GM19193 (cell line): ENCODE measurements at regions not wholly inside any gene's neighbourhood (a gene's known extent, or its start where the extent isn't known, plus 50 kb on each side); places are given as distances from the start of the nearest gene placed in this dataset.

Experiments used
- POLR2A ChIP-seq: IDR thresholded peaks from 4 replicates; pipeline ENCODE4 v1.6.1; 2011; ENCODE audit not compliant: insufficient read depth, insufficient read length; ENCODE audit errors: extremely low read depth

DNA sequence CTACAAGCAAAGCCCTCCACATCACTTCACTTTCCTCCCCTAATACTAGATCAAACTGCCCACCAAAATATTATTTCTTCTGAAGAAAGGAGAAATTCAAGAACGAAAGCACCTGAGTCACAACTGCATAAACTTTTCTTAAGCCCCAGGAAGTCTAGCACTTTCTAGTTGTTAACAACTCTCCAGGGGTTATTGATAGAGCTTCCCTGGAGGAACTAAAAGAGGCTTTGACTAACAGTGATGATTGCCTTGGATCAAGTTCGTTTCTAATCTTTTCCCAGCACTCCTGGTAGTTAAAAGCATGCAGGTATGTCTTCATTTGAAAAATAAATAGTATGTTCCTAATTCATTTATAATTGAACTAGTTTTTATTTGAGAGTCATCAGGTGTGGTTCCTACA, 917.0 kb downstream of the TUSC7 start:
- TF ChIP-seq POLR2A = no peak

DNA sequence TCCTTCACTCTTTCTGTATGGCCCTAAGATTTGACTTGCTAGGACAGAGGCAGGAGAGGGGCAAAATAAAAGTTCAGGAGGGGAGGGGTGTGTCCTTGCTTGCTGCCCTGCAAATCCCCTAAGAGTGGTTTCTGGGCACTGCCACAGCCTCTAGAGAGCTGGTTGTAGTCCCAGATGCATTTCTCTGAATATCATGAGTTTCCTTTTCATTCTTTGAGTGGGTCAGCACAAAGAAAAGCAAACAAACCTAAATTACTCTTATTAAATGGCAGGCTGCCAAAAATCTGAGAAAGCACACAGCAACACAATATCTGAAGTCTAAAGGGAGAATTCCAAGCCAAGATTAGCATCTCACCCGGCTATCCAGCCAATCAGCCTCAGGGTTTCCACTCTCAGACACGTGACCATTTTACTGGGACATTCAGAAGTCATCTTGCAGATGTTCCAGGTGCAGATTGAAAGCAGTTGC, 919.3 kb downstream of the TUSC7 start:
- TF ChIP-seq POLR2A = no peak

DNA sequence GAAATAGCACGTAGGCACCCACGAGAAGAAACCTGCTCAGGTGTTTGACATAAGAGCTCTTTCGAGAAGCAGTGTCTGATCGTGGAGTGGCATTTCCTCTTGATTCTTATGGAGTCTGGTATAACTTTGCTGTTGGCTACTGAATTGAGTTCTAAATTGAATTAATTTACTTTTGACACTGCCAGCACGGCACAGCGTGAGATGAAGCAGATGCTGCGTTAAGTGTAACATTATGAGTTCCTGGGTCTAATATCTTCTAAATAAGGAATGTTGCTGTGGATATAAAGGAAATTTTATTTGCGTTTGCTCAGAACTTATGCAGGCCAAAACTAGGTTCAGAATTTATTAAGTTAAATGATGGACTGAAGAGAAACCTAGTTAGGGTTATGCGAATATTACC, 919.9 kb downstream of the TUSC7 start:
- TF ChIP-seq POLR2A = no peak

DNA sequence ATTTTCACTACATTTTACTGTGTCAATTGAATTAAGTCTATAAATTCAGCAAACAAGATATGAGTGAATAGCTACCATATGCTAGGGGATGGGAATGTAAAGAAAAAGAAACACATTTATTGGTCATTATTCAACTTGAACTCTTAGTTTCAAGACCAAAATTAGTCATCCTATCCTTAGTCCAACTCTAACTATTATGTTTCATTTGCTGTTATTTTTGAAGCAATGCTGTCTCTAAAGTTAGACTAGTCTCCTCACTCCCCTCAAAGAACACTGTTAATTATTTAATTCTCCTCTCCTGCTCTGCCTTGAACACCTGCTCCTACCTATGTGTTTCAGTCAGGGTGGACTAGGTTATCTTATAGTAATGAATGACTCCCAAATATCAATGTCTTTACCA, 920.9 kb downstream of the TUSC7 start:
- no peak for TF ChIP-seq POLR2A

DNA sequence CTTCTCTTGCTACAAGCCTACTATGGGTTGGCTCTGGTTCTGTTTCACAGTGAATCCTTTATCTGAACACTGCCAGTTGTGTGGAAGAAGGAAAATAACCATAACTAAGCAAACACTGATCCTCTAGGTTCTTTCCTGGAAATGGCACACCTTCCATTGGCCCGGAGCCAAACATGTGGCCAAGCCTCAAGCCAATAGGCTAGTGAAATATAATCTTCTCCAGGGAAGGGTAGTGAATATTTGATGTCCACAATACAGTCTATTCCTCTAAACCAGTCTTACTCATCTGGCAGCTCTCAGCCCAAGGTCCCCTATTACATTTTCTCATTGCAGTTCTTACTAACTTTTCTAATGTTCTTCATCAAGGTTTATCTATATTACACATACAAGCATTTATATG, 921.3 kb downstream of the TUSC7 start:
- TF ChIP-seq POLR2A = no peak

DNA sequence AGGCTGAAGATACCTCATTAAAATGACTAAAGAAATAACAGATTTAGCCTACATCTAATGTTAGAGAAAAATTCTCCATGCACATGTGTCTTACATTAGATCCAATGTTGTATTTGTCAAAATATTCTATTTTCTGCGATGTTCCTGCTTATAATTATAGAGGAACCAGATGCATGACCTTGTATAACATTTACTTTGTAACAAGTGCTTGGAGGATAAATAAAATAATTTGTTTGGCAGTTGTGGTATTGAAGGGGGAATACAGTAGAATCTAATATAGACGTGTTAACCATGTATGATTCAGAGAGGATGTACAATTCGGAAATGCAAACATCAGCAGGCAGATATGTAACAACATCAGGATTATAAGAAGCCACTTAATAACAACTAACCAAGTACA, 922.2 kb downstream of the TUSC7 start:
- no peak for TF ChIP-seq POLR2A

DNA sequence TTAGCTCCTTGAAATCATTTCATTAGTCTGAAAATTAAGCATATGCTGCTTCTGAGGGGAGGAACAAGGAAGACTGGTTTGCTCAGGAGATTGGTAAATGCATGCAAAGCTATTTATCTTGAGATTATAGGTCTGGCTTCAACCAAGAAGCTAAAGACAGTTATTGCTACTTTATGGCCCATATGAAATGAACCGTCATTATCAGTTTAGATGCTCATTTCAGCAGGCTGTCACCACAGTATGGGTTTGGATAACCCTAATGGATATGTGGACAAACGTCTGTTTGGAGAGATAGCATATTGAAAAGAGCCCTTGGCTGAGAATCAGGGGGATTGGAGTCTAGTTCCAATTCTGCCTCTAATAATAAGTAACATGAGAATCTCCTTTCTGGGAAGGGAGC, 922.6 kb downstream of the TUSC7 start:
- no peak for TF ChIP-seq POLR2A

DNA sequence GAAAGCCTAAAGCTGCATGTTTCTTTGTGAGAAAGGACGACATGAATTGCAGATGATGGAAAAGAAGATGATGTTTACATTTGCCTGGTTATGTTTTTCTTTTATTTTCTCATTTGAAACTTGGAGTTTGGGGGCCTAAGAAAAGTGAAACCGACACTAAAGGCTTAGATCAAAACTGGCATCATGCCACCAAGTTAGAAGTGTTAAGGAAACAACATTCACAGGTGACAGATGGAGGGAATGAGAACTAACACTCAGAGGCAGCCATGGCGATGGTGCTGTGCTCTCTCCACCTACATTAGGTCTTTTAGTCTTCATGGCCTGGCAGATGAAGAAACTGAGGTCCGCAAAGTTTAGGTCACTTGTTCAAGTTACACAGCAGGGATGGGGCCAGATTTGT, 923.6 kb downstream of the TUSC7 start:
- no peak for TF ChIP-seq POLR2A

DNA sequence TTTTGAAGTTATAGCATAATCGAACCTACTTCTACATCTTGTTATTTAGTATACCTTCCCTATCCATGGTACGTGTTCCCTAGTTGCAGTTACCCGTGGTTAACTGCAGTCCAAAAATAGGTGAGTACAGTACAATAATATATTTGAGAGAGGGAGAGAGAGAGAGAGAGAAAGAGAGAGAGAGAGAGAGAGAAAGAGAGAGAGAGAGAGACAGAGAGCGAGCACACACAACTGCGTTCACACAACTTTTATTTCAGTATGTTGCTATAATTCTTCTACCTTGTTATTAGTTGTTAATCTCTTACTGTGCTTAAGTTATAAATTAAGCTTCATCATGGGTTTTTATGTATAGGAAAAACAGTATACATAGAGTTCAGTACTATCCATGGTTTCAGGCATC, 928.1 kb downstream of the TUSC7 start:
- no peak for TF ChIP-seq POLR2A

DNA sequence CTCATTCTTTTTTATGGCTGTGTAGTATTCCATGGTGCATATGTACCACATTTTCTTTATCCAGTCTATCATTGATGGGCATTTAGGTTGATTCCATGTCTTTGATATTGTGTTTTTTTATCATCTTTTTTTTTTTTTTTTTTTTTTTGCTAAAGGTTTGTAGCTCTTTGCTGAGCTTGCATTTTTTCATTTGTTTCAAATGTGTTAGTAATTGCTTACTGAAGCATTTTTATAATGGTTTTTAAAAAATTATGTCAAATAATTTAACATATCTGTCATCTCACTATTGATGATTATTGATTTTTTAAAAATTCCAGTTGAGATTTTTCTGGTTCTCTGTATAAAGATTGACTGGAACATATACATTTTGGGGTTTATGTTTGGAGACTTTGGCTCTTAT, 934.6 kb downstream of the TUSC7 start:
- TF ChIP-seq POLR2A = no peak

DNA sequence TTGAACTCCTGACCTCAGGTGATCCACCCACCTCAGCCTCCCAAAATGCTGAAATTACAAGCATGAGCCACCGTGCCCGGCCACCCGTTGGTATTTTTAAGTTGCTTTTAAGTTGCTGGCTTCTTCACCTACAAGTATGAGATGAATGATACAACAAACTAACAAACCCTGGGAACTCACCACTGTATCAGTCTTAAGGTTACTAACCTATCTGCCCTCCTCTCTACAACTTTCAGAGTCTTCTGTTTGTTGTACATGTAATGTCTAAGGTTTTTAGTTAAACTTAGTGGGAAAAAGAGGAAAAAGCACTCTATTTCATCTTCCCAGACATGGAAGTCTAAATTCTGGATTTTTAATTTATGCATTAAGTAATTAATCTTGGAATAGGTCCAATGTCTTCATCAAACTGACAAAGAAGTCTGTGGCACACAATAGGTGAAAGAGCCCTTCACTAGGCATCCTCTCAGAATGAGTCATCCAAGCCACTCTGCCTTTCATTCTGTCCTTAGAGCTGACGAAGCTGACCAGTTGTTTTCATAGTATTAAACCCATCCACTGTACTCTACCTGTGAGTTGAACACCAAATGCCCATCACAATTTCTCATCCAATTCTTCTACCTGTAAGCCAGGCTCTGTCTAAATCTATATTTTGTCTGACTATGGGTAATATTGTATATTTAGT, 936.1 kb downstream of the TUSC7 start:
- TF ChIP-seq POLR2A = no peak

DNA sequence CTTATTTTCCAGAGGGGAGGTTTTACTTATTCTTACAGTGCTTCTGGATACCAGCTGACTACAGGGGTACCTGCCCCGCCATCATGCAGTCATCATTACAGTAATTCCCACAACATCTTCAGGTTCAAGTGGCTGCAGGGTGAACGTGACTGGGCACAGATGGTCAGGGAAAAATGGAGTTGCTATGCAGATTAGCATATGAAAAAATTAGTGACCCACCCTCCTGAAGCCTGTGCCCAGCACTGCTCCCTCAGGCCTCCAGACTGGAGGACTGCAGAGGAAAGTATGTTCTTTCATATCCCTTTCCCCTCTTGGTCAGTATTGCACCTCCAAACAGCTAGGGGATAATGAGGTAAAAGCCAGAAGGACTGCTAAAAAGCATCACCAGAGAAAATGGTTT, 937.9 kb downstream of the TUSC7 start:
- TF ChIP-seq POLR2A = no peak

DNA sequence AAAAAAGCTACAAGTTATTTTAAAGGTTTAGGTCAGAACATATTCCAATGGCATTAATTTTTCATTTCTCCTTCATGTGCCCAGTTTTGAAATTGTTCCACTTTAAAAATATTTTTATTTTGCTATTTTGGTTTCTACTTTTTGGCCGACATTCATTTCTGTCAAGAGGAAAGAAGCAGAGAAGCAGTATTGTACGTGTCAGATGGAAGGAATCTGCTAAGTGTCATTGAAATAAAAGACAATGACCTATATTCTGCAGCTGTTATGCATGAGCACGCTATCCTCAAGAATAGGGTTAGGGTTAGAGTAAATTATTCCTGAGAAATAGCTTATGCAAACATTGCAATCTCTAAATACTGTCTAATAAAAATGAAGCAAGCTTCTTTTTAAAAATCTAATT, 941.7 kb downstream of the TUSC7 start:
- no peak for TF ChIP-seq POLR2A

DNA sequence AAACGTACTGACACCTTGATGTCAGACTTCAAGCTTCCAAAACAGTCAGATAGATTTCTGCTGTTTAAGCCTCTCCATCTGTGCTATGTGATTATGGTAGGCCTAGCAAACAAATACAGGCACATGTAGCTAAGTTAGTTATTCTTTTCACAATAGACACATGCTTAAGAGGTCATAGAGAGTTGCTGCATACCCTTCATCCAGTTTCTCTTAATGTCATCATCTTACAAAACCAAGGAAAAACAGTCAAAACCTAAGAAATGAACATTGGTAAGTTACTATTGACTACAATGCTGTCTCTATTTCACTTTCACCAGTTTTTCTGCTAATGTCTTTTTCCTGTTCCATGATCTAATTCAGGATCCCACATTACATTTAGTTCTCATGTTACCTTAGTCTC, 946.8 kb downstream of the TUSC7 start:
- no peak for TF ChIP-seq POLR2A

DNA sequence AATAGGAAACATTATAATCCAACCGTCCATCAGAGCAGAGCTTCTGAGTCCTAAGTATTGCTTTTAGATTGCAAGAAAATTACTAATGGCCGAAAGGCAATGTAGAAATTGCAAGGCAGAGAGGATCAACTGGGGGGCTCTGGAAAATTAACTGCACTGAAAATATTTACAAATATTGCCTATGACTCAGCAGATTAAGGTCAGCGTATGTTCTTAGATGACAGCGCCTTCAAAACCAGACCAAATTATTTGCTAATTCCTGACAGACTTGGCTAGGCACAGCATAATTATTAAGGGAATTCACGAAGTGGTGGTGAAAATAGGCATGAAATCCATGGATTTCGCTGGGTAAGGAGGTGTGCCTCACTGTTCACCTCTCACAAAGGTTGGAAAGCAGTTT, 947.7 kb downstream of the TUSC7 start:
- TF ChIP-seq POLR2A = no peak

DNA sequence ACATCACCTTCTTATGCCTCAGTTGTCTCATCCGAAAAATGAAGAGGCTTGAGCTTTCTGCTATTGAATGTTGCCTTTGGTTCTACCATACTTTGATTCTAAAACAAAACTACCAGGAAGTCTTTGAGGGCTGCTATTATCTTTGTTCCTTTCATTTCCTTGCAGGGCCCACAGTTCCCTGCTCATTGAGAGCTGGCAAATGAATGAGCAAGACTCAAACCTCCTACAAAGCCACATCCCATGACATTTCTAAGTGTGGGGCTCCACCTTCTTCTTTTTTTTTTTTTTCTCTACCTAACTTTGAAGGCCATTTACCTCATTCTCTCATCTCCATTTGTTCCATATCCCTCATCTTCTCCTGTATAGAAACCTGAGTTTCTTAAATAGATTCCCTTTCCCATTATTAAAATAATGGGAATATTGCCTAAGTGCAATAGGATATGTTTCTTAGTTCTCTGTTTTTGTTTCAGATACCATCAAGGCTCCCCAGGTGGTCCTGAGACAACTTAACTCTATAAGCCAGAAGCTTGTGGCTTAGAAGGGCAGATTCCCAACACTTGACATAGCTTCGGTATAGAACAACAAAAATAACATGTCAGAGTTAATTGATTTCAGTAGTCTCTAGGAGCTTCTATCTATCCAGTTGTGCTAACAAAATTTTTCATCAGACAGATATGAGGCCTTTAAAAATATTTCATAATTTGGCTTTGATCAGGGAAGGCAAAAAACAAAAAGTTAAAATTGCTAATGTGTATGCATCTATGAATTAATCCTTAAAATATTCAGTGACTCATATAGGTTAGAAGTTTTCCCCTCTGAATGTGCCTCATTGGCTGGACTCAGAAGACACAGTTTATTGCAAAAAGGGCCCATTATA, 951.6 kb downstream of the TUSC7 start:
- no peak for TF ChIP-seq POLR2A
